HG02571 (cell line): ENCODE measurements at regions not wholly inside any gene's neighbourhood (a gene's known extent, or its start where the extent isn't known, plus 50 kb on each side); places are given as distances from the start of the nearest gene placed in this dataset.

Experiments
- ATAC-seq: cut with Tn5 transposase; IDR thresholded peaks from one replicate; pipeline ENCODE4 v1.9.1; 2021; ENCODE audit warnings: mild to moderate bottlenecking, moderate library complexity; ENCODE audit not compliant: unreplicated experiment

GRCh38 chr20:60658681-60659080, 593.4 kb upstream of the CDH4 start:
- ATAC-seq, result no peak

DNA sequence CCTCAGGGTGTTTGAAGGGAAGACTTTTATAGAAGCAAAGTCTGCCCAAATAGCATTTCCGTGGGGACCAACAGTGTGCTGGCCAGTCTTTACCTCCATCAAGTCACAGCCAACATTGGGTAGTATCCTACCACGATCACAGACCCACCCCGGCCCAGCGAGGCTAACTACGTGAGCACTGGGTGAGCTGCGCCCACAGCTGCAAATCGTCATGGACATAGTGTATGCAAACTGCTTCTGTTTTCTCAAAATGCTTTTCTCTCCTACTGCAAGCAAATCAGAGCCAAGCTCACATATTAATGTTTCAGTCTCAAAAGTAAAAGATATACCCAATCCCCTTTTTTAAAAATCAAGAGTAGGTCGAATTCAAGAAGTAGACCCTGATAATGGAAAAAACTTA, 592.8 kb upstream of the CDH4 start:
- no peak for ATAC-seq

DNA sequence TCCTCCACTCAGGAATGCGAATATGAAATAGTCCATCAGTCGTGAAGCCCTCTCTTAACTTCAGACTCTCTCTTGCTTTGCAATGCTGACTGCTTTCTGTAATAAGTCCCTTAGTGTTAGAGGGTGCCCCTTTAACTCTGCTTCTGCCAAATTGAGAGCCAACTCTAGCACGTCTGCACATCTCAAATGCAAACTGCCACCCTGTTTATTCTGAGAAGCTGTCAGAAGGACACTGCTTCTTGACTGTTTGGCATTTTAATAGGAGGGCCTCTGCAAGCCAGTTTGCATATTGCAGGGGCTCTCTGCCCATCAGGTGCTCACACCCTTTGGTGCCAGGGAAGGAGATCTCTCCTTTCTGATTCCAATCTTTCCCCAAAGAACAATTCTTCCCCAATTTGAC, 589.8 kb upstream of the CDH4 start:
- ATAC-seq, result no peak

DNA sequence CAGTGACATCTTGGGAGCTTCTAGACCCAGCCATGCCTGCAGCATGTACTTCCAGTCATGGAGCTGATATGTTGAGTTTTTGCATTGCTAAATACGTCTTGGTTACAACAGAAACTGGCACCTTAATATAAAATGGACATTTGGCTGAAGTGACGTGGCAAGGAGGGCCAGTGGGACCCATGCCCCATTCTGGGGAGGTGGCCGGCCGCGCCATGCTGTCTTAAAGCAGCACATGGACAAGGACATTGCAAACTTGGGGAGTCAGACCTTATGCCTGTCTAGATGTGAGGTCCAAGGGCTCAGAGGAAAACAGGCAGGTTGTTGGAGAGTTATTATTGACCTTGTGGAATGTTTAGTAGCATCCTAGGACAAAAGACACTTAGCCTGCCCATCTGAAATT, 588.0 kb upstream of the CDH4 start:
- no peak for ATAC-seq

- ATAC-seq, result no peak
Measured at GRCh38 chr20:60667641-60668040, 584.4 kb upstream of the CDH4 start.

DNA sequence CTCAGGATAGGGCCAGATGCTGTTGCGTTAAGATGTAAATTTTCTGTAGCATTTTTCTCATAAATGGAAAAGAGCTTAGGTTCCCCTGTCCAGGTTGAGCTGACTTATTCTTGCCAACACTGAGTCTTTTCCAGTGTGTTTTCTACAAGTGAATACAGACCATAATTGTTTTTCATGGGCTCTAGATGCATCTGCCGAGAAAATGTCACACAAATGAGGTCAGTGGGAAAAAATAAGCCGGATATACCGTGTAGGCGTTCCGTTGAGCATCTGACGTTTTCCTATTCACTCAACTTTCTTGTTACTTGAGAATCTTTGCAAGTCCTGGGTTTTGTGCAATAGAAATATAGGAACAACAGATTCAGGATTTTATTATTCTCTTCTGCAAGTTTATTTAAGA, 582.9 kb upstream of the CDH4 start:
- ATAC-seq, result no peak

DNA sequence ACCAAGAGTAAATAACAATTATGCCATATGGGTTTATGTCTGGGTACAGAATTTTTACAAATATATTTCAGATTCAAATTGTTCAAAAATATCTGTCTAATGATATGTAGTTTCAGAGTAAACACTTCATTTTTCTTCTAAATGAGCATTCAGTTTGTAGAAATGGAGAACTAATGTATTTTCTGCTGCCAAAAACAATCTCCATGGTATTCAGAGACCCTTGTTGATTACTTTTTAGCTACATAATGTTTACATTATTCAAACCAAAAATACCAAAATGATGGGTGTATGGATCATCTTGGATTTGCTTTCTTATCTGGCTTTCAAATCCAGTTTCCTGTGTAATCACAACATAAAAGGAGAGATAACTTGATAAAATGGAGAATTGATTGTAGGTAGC, 576.0 kb upstream of the CDH4 start:
- no peak for ATAC-seq

- ATAC-seq, result no peak
Measured at GRCh38 chr20:60677819-60678218, 574.2 kb upstream of the CDH4 start.

DNA sequence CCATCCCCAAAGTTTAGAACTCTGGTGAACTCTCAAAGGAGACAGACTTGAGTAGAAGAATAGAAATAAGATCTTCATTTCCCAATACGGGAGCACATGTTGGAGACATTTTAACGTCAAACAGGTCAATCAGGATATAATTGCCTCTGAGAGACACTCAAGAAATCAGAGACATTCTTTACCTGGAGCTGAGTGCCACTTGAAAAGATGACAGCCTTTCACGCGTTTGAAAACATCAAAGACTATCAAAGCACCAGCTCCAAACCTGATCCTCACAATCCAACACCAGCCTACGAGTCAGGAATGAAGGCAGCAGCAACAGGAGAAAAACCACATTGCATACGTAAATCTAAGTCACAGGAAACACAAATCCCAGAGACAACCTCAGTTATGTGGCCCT, 571.5 kb upstream of the CDH4 start:
- no peak for ATAC-seq

DNA sequence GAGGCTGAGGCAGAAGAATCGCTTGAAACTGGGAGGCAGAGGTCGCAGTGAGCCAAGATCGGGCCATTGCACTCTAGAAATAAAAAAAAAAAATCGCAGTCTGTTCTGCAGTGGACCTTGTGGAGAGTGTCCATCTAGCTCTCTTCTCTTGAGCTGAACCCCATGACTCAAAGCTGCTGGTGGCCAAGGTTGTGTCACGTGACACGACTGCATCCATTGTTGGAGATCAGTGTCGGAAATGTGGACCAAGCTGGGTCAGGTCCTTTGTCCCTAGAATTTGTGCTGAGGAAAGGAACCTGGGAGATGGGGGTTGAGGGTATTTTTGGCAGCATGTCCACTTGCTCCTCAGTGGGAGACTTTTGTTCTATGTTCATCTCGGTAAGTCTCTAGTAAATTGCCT, 564.8 kb upstream of the CDH4 start:
- ATAC-seq, result no peak

DNA sequence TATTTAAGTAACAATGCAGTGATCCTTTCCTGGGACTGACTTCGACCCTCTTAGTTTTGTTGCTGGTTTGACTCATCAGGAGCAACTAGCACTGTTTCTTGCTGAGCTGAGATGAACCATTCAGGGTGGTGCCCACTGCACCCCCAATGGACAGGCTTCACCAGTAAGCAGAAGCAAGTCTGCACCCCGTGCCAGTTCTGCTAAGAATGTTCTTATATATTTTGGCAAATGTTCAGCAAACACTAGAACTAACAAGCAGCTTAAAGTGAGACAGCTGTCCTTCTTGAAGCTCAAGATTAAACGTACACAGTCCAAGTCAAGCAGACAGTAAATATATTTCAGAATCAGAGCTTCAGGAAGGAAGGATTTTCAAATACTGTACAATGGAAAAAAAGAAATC, 561.3 kb upstream of the CDH4 start:
- no peak for ATAC-seq

- ATAC-seq, result no peak
Measured at GRCh38 chr20:60691966-60692615, 560.0 kb upstream of the CDH4 start.

GRCh38 chr20:60693496-60694133, 558.4 kb upstream of the CDH4 start:
- no peak for ATAC-seq

- ATAC-seq, result no peak
Measured at GRCh38 chr20:60694763-60695162, 557.3 kb upstream of the CDH4 start.

DNA sequence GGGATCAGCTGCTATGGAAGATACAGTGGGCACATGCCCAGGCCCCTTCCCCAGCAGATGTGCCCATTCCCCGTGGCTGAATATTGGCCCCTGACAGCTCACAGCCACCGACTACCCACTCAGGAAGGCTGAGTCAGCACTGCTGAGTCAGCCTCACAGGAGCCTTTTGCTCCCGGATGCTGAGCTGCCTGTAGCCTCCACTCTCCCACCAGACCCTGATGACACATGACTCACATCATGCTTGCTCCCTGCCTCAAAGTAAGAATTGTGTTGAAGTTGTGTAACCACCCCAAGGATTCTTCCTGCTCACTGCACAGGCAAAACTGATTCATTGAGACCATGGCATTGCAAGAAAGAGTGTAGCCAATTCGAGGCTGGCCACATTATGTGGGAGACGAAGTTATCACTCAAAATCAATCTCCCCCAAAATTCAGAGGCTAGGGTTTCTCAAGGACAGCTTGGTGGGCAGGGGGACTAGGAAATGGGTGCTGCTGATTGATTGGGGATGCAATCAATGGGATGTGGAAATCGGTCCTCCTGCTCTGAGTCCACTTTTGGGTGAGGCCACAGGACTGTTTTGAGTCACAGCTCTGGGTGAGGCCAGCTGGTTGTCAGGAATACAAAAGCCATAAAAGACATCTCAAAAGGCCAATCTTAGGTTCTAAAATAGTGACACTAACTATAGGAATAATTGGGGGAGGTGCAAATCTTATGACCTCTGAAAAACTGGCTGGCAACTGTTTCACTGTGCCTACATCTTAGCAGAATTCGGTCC, 556.6 kb upstream of the CDH4 start:
- no peak for ATAC-seq

- no peak for ATAC-seq
Measured at GRCh38 chr20:60697252-60697651, 554.8 kb upstream of the CDH4 start.

GRCh38 chr20:60700728-60701127, 551.3 kb upstream of the CDH4 start:
- ATAC-seq, result no peak

DNA sequence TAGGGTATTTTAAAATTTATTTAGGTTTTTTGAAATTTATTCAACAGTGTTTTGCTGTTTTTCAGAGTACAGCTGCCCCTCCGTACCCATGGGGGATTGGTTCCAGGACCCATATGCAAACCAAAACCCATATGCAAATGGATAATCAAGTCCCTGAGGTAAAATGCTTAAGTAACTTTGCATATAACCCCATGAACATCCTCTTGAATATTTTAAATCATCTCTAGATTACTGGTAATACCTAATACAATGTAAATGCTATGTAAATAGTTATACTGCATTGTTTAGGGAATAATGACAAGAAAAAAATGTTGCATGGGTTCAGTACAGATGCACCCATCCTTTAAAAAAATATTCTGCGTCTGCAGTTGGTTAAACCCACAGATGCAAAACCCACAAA, 547.9 kb upstream of the CDH4 start:
- ATAC-seq, result no peak

- ATAC-seq, result no peak
Measured at GRCh38 chr20:60713396-60713795, 538.7 kb upstream of the CDH4 start.

DNA sequence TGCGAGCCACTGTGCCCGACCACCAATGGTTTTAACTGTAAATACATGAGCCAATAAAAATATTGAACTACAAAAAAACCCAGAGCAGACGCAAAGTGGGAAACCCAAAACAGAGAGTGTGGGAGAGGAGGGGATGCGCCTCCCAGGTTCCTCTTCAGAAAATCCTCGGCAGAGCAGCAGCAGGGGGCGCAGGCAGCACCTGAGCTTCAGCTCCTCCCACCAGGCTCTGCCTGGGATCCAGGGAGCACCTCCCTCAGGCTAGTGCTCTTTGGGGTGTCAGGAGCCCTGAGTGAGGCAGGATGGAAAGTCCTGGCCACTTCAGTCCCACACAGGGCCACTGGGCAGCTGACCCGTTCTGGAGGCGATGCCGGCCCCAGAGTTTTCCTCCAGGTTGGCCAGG, 536.9 kb upstream of the CDH4 start:
- no peak for ATAC-seq

DNA sequence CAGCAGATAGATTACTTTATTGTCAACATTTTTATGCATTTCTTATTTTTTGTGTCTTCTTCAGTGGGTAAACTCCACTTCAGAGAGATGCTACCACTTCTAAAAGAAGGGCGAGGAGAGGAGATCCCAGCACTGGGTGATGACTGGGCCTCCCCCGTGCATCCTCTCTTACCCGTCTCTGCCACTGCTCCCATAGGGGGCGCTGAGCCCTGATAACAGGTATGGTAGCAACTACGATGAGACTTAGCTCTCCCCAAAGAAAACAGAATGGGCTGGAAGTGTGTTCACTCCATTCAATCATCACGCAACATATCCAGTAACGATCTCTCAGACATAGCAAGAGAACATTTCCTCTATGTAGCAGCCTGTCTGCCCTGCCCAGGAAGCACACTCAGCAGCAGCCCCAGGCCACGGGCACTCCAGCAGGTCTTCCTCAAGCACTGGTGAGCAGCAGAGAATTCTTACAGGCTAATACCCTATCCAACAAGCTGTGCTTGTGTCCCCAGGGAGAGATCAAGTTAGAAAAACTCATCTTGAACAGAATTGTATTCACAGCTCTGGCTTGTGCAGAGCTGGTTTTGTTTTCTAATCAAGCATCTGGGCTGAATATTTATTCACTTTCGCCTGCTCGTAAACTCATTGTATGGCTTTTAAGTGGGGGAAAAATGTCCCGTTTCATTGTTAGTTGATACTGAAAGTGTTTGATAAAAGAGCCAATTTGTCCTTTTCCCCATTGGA, 533.1 kb upstream of the CDH4 start:
- ATAC-seq, result no peak
